SU-DHL-6 (cell line): ENCODE measurements at regions not wholly inside any gene's neighbourhood (a gene's known extent, or its start where the extent isn't known, plus 50 kb on each side); places are given as distances from the start of the nearest gene placed in this dataset.
"Not testable (repeated sequence)": the region's sequence is repeated elsewhere in the genome, so short reads cannot be mapped to it uniquely, and the experiment has no call there.

Source experiments
- H2AFZ ChIP-seq: fragments of 200-600 bp; sonication (generic); 2 replicates; pipeline ENCODE4 v1.6.1; 2014; ENCODE audit warnings: low read depth, mild to moderate bottlenecking, moderate library complexity, mixed read lengths, antibody characterized with exemption, low read length; ENCODE audit not compliant: severe bottlenecking
- H3F3A ChIP-seq: fragments of 200-600 bp; shearing (Covaris generic); 2 replicates; pipeline ENCODE4 v1.6.0; 2016; ENCODE audit warnings: antibody characterized with exemption, mild to moderate bottlenecking; ENCODE audit not compliant: insufficient read depth
- H3K27ac ChIP-seq: fragments of 200-600 bp; sonication (generic); 2 replicates; pipeline ENCODE4 v1.5.1; 2016; ENCODE audit warnings: low read depth, mild to moderate bottlenecking, low read length, moderate library complexity, mixed read lengths
- H3K27me3 ChIP-seq: fragments of 200-600 bp; sonication (generic), shearing (Covaris generic); 2 replicates; pipeline ENCODE4 v1.6.0; 2014; ENCODE audit warnings: mild to moderate bottlenecking, low read length
- H3K36me3 ChIP-seq: fragments of 200-600 bp; sonication (generic); 2 replicates; pipeline ENCODE4 v1.6.1; 2014; ENCODE audit warnings: mild to moderate bottlenecking, low read length, mixed read lengths
- H3K4me2 ChIP-seq: fragments of 300-600, 200-600 bp; shearing (Covaris generic), sonication (generic); 2 replicates; pipeline ENCODE4 v1.6.0; 2014; ENCODE audit warnings: low read length, low read depth, mild to moderate bottlenecking; ENCODE audit not compliant: poor library complexity, severe bottlenecking
- H3K4me3 ChIP-seq: fragments of 200-600 bp; sonication (generic); 2 replicates; pipeline ENCODE4 v1.5.1; 2014; ENCODE audit warnings: antibody characterized with exemption, low read length, mild to moderate bottlenecking, mixed read lengths; ENCODE audit not compliant: insufficient read depth, poor library complexity, severe bottlenecking
- H3K79me2 ChIP-seq: fragments of 200-600 bp; sonication (generic); 2 replicates; pipeline ENCODE4 v1.6.1; 2014; ENCODE audit warnings: mild to moderate bottlenecking, low read length, moderate library complexity; ENCODE audit not compliant: insufficient read depth
- H3K9ac ChIP-seq: fragments of 200-600 bp; sonication (generic); 2 replicates; pipeline ENCODE4 v1.7.0; 2014; ENCODE audit warnings: mild to moderate bottlenecking, low read length
- H3K9me2 ChIP-seq: fragments of 200-600 bp; sonication (generic); replicated peaks from 2 replicates; pipeline ENCODE4 v1.6.1; 2014; ENCODE audit warnings: low read length; ENCODE audit not compliant: insufficient read depth
- H3K9me3 ChIP-seq: fragments of 200-600 bp; sonication (generic); 2 replicates; pipeline ENCODE4 v1.6.1; 2014; ENCODE audit warnings: low read length, mixed read lengths; ENCODE audit not compliant: insufficient read depth
- H4K20me1 ChIP-seq: fragments of 200-600 bp; sonication (generic); 2 replicates; pipeline ENCODE4 v1.6.1; 2014; ENCODE audit warnings: low read depth, mild to moderate bottlenecking, antibody characterized with exemption, low read length, moderate library complexity, mixed read lengths
- CTCF ChIP-seq: fragments of 200-600 bp; sonication (generic); IDR thresholded peaks from one replicate; pipeline ENCODE4 v1.5.1; 2017; ENCODE audit warnings: antibody characterized with exemption, mild to moderate bottlenecking, low read length, moderate library complexity; ENCODE audit not compliant: insufficient read depth, poor library complexity, severe bottlenecking
- EZH2phosphoT487 ChIP-seq: fragments of 200-600 bp; sonication (generic), shearing (Covaris generic); conservative IDR thresholded peaks from 2 replicates; pipeline ENCODE4 v1.6.1; 2018; ENCODE audit warnings: mild to moderate bottlenecking, antibody characterized with exemption, low read length, moderate library complexity, mixed read lengths

DNA sequence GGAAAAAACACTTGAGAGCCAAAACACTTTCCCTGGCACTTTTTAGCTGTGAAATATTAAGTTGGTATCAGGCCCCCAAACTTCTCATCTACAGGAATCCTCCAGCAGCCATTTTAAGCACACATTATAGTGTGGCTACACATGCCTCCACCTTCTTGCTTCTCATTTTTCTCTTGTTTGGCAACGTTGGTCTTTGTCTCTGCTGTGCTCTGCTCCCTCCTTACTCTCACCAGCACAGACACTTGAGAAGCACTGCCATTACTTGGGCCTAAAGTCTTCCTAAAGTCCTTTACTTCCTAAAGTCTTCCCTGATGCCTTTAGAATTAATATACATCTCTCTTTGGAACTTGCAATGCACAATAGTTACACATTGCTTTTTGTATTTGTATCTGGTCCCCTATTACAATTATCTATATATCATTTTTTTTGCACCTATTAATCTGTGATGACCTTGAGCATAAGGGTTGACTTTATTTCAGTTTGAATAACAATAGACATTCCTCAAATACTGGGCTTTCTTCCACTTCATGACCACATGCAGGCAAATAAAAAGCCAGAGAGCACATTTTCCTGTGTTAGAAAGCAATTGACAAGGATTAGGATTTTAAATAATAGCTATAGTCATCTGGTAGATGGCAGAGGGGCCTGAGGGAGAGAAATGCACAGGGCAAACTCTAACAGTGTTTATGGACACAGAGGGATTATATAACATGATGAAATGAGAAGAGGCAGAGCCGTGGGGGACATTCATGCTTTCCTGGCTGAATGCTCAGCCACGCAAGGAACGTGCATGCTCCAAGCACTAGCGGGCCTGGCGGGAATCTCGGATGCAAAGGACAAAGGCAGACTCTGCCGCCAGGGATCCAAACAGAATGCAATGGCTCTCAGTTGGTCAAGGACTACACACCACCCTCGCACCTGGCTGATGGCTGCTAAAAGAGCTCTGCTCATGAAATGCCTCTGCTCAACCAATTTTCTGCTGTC lies 99.3 kb downstream of the CDC14C start:
- Histone ChIP-seq H3K4me2 (no peak overlapping the region), H2AFZ (no peak overlapping the region), H3K27me3 (no peaks in the 10 kb centered on the region), H3K9me3 (no peaks in the 10 kb centered on the region), H4K20me1 (no peaks in the 10 kb centered on the region), H3K27ac (no peak overlapping the region), H3K36me3 (no peaks in the 10 kb centered on the region), H3F3A (no peaks in the 10 kb centered on the region), H3K9me2 (no peaks in the 10 kb centered on the region), H3K9ac (no peak overlapping the region), H3K4me3 (no peak overlapping the region), H3K79me2 (no peaks in the 10 kb centered on the region)
- TF ChIP-seq EZH2phosphoT487, result no peak

DNA sequence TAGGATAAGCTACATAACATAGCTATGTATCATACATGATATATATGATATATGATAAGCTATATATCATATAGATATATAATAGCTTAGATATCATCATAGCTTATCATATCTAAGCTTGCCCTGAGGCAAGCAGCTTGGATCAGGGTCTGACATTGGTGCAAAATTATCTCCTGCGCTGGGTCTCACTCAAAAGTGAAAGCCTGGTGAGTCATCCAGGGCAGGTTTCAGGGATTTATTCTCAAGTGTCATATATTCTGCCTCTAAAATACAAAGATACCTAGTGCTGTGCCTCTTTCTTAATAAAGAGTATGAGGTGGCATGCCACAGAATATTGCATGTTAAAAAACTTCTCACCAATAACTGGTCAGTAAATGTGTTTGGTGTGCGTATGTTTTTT lies 105.9 kb downstream of the CDC14C start:
- no peaks in the 10 kb centered on the region for H4K20me1 ChIP-seq
- no peak overlapping the region for H3K27ac ChIP-seq
- no peaks in the 10 kb centered on the region for H3F3A ChIP-seq
- no peaks in the 10 kb centered on the region for H3K36me3 ChIP-seq
- no peak overlapping the region for H3K4me2 ChIP-seq
- no peaks in the 10 kb centered on the region for H3K9me2 ChIP-seq
- no peak for TF ChIP-seq CTCF
- no peak for TF ChIP-seq EZH2phosphoT487
- no peaks in the 10 kb centered on the region for H3K27me3 ChIP-seq
- no peaks in the 10 kb centered on the region for H3K79me2 ChIP-seq
- H3K9ac ChIP-seq, result no peak overlapping the region
- H3K9me3 ChIP-seq, result no peaks in the 10 kb centered on the region
- H3K4me3 ChIP-seq, result no peak overlapping the region
- no peak overlapping the region for H2AFZ ChIP-seq

GRCh38 chr7:49033140-49033539 lies 108.8 kb downstream of the CDC14C start:
- H3F3A ChIP-seq, H2AFZ ChIP-seq, H3K9ac ChIP-seq, H3K79me2 ChIP-seq, H3K4me2 ChIP-seq, H3K36me3 ChIP-seq, H3K27me3 ChIP-seq, H3K9me2 ChIP-seq, H3K4me3 ChIP-seq, H3K9me3 ChIP-seq, H3K27ac ChIP-seq, H4K20me1 ChIP-seq: not testable (repeated sequence)

DNA sequence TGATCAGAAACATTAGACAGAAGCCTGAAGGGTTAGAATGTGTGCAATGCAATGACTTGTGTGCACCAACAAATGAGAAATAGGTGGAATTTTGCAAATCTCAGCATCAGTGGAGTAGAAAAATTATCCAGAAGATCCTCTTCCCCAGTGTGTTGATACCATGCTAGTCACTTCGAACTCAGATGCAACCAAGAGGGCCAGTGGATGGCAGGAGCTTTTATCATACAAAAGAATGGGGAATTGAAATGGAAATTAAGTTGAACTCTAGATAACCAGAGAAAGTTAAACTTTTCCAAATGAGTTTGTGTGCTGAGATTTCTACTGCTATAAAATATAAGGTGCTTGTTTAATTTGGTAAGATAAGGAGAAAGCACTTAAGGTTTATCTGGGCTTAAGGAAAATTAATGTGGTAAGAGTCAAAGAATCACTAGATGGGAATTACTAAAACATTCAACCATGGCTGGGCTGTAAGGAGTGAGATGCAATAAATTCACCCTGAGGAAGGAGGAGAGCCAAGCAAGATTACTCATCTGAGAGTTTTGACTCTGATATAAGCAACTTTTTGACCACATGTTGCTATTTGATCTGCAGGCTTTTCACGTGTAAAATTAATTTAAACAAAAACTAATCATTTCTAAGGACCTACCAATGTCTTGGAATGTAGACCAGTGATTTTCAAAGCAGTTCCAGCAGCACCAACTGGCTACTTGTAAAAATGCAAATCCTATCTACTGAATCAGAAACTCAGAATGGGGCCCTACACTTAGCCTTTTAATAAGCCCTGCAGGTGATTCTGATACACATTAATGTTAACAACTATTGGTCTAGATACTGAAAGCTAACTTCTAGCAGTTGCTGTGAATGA lies 113.2 kb downstream of the CDC14C start:
- TF ChIP-seq CTCF, result no peak
- TF ChIP-seq EZH2phosphoT487, result no peak
- Histone ChIP-seq H3K27ac (no peak overlapping the region), H3F3A (no peaks in the 10 kb centered on the region), H3K9me2 (no peaks in the 10 kb centered on the region), H2AFZ (no peak overlapping the region), H4K20me1 (no peaks in the 10 kb centered on the region), H3K79me2 (no peaks in the 10 kb centered on the region), H3K27me3 (no peaks in the 10 kb centered on the region), H3K4me2 (no peak overlapping the region), H3K9ac (no peak overlapping the region), H3K36me3 (no peaks in the 10 kb centered on the region), H3K4me3 (no peak overlapping the region), H3K9me3 (no peaks in the 10 kb centered on the region)
